ENCODE measurements at regions not wholly inside any gene's neighbourhood (a gene's known extent, or its start where the extent isn't known, plus 50 kb on each side); places are given as distances from the start of the nearest gene placed in this dataset.

- TF ChIP-seq POLR2A (IDR thresholded peaks at IDR 0.05; ENCODE audit: low read depth) (no peak), CTCF (IDR thresholded peaks at IDR 0.05) (no peak)
These were observed 369.1 kb downstream of the SIPA1L2 start for GRCh38 chr1:232260861-232261260.

All from esophagus muscularis mucosa (tissue), 3 donors.